IPS DF 4.7 (cell line): ENCODE measurements at regions not wholly inside any gene's neighbourhood (a gene's known extent, or its start where the extent isn't known, plus 50 kb on each side); places are given as distances from the start of the nearest gene placed in this dataset.

Experiments used
- DNase-seq: peaks from one replicate; pipeline ENCODE4 v3.0.0-alpha.2; 2013; ENCODE audit warnings: low spot score; ENCODE audit errors: extremely low read depth

GRCh38 chr3:70383360-70383831, 71.0 kb upstream of the MDFIC2 start:
- DNase-seq: no peak

- DNase-seq: no peak
These were observed 61.7 kb upstream of the MDFIC2 start for GRCh38 chr3:70374179-70374578.
